HG03066 (cell line): ENCODE measurements at regions not wholly inside any gene's neighbourhood (a gene's known extent, or its start where the extent isn't known, plus 50 kb on each side); places are given as distances from the start of the nearest gene placed in this dataset.

Experiments used
- ATAC-seq: cut with Tn5 transposase; IDR thresholded peaks from one replicate; pipeline ENCODE4 v1.9.1; 2021; ENCODE audit warnings: low read depth; ENCODE audit not compliant: unreplicated experiment

GRCh38 chrX:125769628-125770027 lies 396.5 kb downstream of the DCAF12L2 start:
- no peak for ATAC-seq

- no peak for ATAC-seq
Measured at GRCh38 chrX:125778261-125778660, 387.8 kb downstream of the DCAF12L2 start.

GRCh38 chrX:125782184-125782583 lies 383.9 kb downstream of the DCAF12L2 start:
- ATAC-seq, result no peak

- no peak for ATAC-seq
Measured at GRCh38 chrX:125786316-125786715, 379.8 kb downstream of the DCAF12L2 start.

GRCh38 chrX:125791787-125792186 lies 374.3 kb downstream of the DCAF12L2 start:
- ATAC-seq, result no peak

- no peak for ATAC-seq
Measured at GRCh38 chrX:125810856-125811255, 355.2 kb downstream of the DCAF12L2 start.

- ATAC-seq, result no peak
Measured at GRCh38 chrX:125826080-125826479, 340.0 kb downstream of the DCAF12L2 start.

- no peak for ATAC-seq
Measured at GRCh38 chrX:125826774-125827451, 339.2 kb downstream of the DCAF12L2 start.

- ATAC-seq, result no peak
Measured at GRCh38 chrX:125846271-125846670, 319.8 kb downstream of the DCAF12L2 start.

- no peak for ATAC-seq
Measured at GRCh38 chrX:125850693-125851092, 315.4 kb downstream of the DCAF12L2 start.

GRCh38 chrX:125883169-125883568 lies 282.9 kb downstream of the DCAF12L2 start:
- ATAC-seq, result no peak

- ATAC-seq, result no peak
Measured at GRCh38 chrX:125894947-125895346, 271.1 kb downstream of the DCAF12L2 start.

- no peak for ATAC-seq
Measured at GRCh38 chrX:125895518-125895917, 270.6 kb downstream of the DCAF12L2 start.

- no peak for ATAC-seq
Measured at GRCh38 chrX:125926295-125926694, 239.8 kb downstream of the DCAF12L2 start.

- no peak for ATAC-seq
Measured at GRCh38 chrX:125940985-125941384, 225.1 kb downstream of the DCAF12L2 start.

GRCh38 chrX:125947501-125947900 lies 218.6 kb downstream of the DCAF12L2 start:
- ATAC-seq, result no peak

GRCh38 chrX:125952973-125953372 lies 213.1 kb downstream of the DCAF12L2 start:
- no peak for ATAC-seq

- no peak for ATAC-seq
Measured at GRCh38 chrX:125953814-125954213, 212.3 kb downstream of the DCAF12L2 start.

GRCh38 chrX:125954236-125954635 lies 211.9 kb downstream of the DCAF12L2 start:
- ATAC-seq, result no peak

- ATAC-seq, result no peak
Measured at GRCh38 chrX:125977851-125978250, 188.2 kb downstream of the DCAF12L2 start.

- no peak for ATAC-seq
Measured at GRCh38 chrX:125998432-125998831, 167.7 kb downstream of the DCAF12L2 start.

- ATAC-seq, result no peak
Measured at GRCh38 chrX:126027229-126027628, 138.9 kb downstream of the DCAF12L2 start.

GRCh38 chrX:126030021-126030420 lies 136.1 kb downstream of the DCAF12L2 start:
- no peak for ATAC-seq
